ENCODE measurements at regions not wholly inside any gene's neighbourhood (a gene's known extent, or its start where the extent isn't known, plus 50 kb on each side); places are given as distances from the start of the nearest gene placed in this dataset.

- H3K4me3 ChIP-seq = no peak overlapping the region
- ATAC-seq (no peak), DNase-seq (no peak)
- intact Hi-C loops (cut with DNase I, micrococcal nuclease) = no loop called here
- no peaks in the 10 kb centered on the region for H3K36me3 ChIP-seq (ENCODE audit: low read depth)
- no peak for TF ChIP-seq CTCF (IDR thresholded peaks at IDR 0.05)
- no peaks in the 10 kb centered on the region for H3K9me3 ChIP-seq
- no peaks in the 10 kb centered on the region for H3K4me1 ChIP-seq (ENCODE audit: low read depth)
Measured at GRCh38 chr3:86451749-86452148, 539.2 kb downstream of the VGLL3 start.

GRCh38 chr3:86438544-86438943, 552.4 kb downstream of the VGLL3 start:
- H3K36me3 ChIP-seq (ENCODE audit: low read depth) = no peaks in the 10 kb centered on the region
- DNase-seq (no peak), ATAC-seq (no peak)
- no peak for TF ChIP-seq CTCF (IDR thresholded peaks at IDR 0.05)
- H3K9me3 ChIP-seq = no peaks in the 10 kb centered on the region
- H3K4me1 ChIP-seq (ENCODE audit: low read depth) = no peaks in the 10 kb centered on the region
- intact Hi-C loops (cut with DNase I, micrococcal nuclease) = no loop called here
- no peak overlapping the region for H3K4me3 ChIP-seq

GRCh38 chr3:86427343-86427742, 563.6 kb downstream of the VGLL3 start:
- TF ChIP-seq CTCF (IDR thresholded peaks at IDR 0.05) = no peak
- Histone ChIP-seq H3K36me3 (ENCODE audit: low read depth) (no peaks in the 10 kb centered on the region), H3K4me3 (no peak overlapping the region), H3K4me1 (ENCODE audit: low read depth) (no peaks in the 10 kb centered on the region), H3K9me3 (no peaks in the 10 kb centered on the region)
- intact Hi-C loops (cut with DNase I, micrococcal nuclease) = no loop called here
- DNase-seq (no peak), ATAC-seq (no peak)

- intact Hi-C loops (cut with DNase I, micrococcal nuclease) = no loop called here
- TF ChIP-seq CTCF (IDR thresholded peaks at IDR 0.05) = no peak
Measured at GRCh38 chr3:86420990-86421739, 569.8 kb downstream of the VGLL3 start.

GRCh38 chr3:86418861-86419260, 572.1 kb downstream of the VGLL3 start:
- TF ChIP-seq CTCF (IDR thresholded peaks at IDR 0.05) = no peak
- no peaks in the 10 kb centered on the region for H3K9me3 ChIP-seq
- intact Hi-C loops (cut with DNase I, micrococcal nuclease) = no loop called here
- H3K4me3 ChIP-seq = no peak overlapping the region
- DNase-seq (no peak), ATAC-seq (no peak)
- no peaks in the 10 kb centered on the region for H3K4me1 ChIP-seq (ENCODE audit: low read depth)
- H3K36me3 ChIP-seq (ENCODE audit: low read depth) = no peaks in the 10 kb centered on the region

More at GRCh38 chr3:86420990-86421739, 569.8 kb downstream of the VGLL3 start:
- H3K36me3 ChIP-seq (ENCODE audit: low read depth) = no peaks in the 10 kb centered on the region
- no peaks in the 10 kb centered on the region for H3K4me1 ChIP-seq (ENCODE audit: low read depth)
- DNase-seq = no peak
- no peaks in the 10 kb centered on the region for H3K9me3 ChIP-seq
- H3K4me3 ChIP-seq = no peak overlapping the region
- ATAC-seq = no peak

Measured in mucosa of descending colon (tissue), 3 donors.